Endodermal cell (in vitro differentiated cells): ENCODE measurements at regions not wholly inside any gene's neighbourhood (a gene's known extent, or its start where the extent isn't known, plus 50 kb on each side); places are given as distances from the start of the nearest gene placed in this dataset.

Experiments
- DNase-seq: peaks from one replicate; pipeline ENCODE4 v3.0.0-alpha.2; 2017
- H3K27ac ChIP-seq: 2 replicates; pipeline ENCODE4 v1.5.1; 2013; ENCODE audit warnings: mild to moderate bottlenecking, low read depth, low read length, moderate library complexity
- H3K27me3 ChIP-seq: 2 replicates; pipeline ENCODE4 v1.6.1; 2013; ENCODE audit warnings: mild to moderate bottlenecking, low read length, moderate library complexity; ENCODE audit not compliant: insufficient read depth, control insufficient read depth, poor library complexity, severe bottlenecking
- H3K36me3 ChIP-seq: 2 replicates; pipeline ENCODE4 v1.7.0; 2013; ENCODE audit warnings: mild to moderate bottlenecking, low read length, moderate library complexity; ENCODE audit not compliant: control insufficient read depth, insufficient read depth
- H3K4me1 ChIP-seq: one replicate; pipeline ENCODE4 v1.7.0; 2013; ENCODE audit warnings: low read length; ENCODE audit not compliant: control insufficient read depth, insufficient read depth
- H3K4me3 ChIP-seq: 2 replicates; pipeline ENCODE4 v1.5.1; 2013; ENCODE audit warnings: mild to moderate bottlenecking, low read length, moderate library complexity
- H3K9ac ChIP-seq: 2 replicates; pipeline ENCODE4 v1.6.1; 2013; ENCODE audit warnings: mild to moderate bottlenecking, low read length, moderate library complexity; ENCODE audit not compliant: poor library complexity, severe bottlenecking; ENCODE audit errors: extremely low read depth
- H3K9me3 ChIP-seq: 2 replicates; pipeline ENCODE4 v1.6.1; 2013; ENCODE audit warnings: mild to moderate bottlenecking, low read length, moderate library complexity; ENCODE audit not compliant: control insufficient read depth
- H3K27ac Mint-ChIP-seq: 2 replicates; pipeline ENCODE4 v1.8.0; 2020; ENCODE audit warnings: mixed read lengths
- H3K27me3 Mint-ChIP-seq: 2 replicates; pipeline ENCODE4 v1.8.0; 2021; ENCODE audit warnings: mild to moderate bottlenecking, mixed read lengths; ENCODE audit not compliant: insufficient read depth
- H3K36me3 Mint-ChIP-seq: 2 replicates; pipeline ENCODE4 v1.8.0; 2020; ENCODE audit warnings: low read depth, mixed read lengths
- H3K4me1 Mint-ChIP-seq: 2 replicates; pipeline ENCODE4 v1.8.0; 2020; ENCODE audit warnings: mixed read lengths
- H3K4me3 Mint-ChIP-seq: 2 replicates; pipeline ENCODE4 v1.8.0; 2020; ENCODE audit warnings: mild to moderate bottlenecking, moderate library complexity, mixed read lengths
- H3K9me3 Mint-ChIP-seq: 2 replicates; pipeline ENCODE4 v1.8.0; 2020; ENCODE audit warnings: mild to moderate bottlenecking, mixed read lengths
- WGBS, 2 experiments: methylation state at CpG; one replicate each; pipeline versions ENCODE4 v1.1.5 to v1.1.7; 2013; ENCODE audit warnings: missing lambda C conversion rate in 2 of 2, mixed read lengths in 1 of 2; ENCODE audit not compliant: insufficient coverage in 1 of 2, insufficient read length in 1 of 2; 5-methylcytosine and 5-hydroxymethylcytosine counted together
- TF ChIP-seq, protein P1 (sequence below): fragments of 200-600 bp; sonication (generic); conservative IDR thresholded peaks from 2 replicates; pipeline ENCODE4 v1.5.0; 2021; ENCODE audit warnings: antibody characterized with exemption, mild to moderate bottlenecking

GRCh38 chr6:106855117-106855516, 119.4 kb downstream of the CD24 start:
- no peaks in the 10 kb centered on the region for H3K36me3 Mint-ChIP-seq
- H3K9me3 Mint-ChIP-seq, result peaks cover 32% of the 10 kb centered on the region
- no peaks in the 10 kb centered on the region for H3K36me3 ChIP-seq
- H3K4me1 Mint-ChIP-seq, result no peaks in the 10 kb centered on the region
- H3K4me1 ChIP-seq, result no peaks in the 10 kb centered on the region
- H3K27me3 ChIP-seq, result no peaks in the 10 kb centered on the region
- H3K4me3 ChIP-seq, result no peak overlapping the region
- no peak overlapping the region for H3K4me3 Mint-ChIP-seq
- H3K27ac ChIP-seq, result no peak overlapping the region
- 88% methylated on average over 4 of the region's 4 CpGs; no CpG with 5 or more reads in 1 of the 2 experiments for WGBS, 2 experiments
- no peak for DNase-seq
- TF ChIP-seq, protein P1, sequence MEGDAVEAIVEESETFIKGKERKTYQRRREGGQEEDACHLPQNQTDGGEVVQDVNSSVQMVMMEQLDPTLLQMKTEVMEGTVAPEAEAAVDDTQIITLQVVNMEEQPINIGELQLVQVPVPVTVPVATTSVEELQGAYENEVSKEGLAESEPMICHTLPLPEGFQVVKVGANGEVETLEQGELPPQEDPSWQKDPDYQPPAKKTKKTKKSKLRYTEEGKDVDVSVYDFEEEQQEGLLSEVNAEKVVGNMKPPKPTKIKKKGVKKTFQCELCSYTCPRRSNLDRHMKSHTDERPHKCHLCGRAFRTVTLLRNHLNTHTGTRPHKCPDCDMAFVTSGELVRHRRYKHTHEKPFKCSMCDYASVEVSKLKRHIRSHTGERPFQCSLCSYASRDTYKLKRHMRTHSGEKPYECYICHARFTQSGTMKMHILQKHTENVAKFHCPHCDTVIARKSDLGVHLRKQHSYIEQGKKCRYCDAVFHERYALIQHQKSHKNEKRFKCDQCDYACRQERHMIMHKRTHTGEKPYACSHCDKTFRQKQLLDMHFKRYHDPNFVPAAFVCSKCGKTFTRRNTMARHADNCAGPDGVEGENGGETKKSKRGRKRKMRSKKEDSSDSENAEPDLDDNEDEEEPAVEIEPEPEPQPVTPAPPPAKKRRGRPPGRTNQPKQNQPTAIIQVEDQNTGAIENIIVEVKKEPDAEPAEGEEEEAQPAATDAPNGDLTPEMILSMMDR, result no peak
- no peak overlapping the region for H3K27ac Mint-ChIP-seq
- no peak overlapping the region for H3K9ac ChIP-seq
- H3K27me3 Mint-ChIP-seq, result no peaks in the 10 kb centered on the region
- peaks cover 15% of the 10 kb centered on the region for H3K9me3 ChIP-seq

DNA sequence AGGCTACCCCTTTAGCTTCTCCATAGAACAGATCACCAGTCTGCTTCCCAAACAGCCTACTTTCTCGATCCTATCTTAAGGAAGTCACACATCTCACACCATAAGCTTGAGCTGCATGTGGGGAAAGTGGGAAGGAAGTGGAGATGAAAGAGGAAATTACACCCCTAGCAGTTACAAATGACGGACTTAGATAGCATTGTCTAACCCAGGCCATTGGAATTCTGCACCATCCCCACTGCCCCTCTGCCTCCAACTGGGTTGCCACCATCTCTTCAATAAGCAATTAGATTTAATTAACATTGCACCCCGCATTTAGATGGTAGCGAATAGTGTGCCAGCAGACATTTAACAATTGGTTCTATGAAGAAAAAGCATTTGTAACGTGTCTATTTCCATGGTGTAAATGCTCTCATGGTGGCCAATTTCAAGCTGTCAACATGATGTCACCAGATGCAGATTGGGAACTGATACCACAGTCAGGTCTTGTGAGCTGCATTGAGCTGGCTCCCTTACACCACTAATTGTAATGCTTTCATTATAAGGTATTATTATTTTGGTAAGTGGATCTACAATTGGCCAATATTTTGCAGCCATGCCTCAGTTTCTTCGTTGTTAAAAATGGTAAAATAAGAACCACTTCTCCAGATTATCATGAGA, 124.7 kb downstream of the CD24 start:
- Mint-ChIP-seq H3K9me3 (peaks cover 18% of the 10 kb centered on the region), H3K4me1 (peaks cover 5% of the 10 kb centered on the region), H3K4me3 (no peak overlapping the region), H3K27ac (no peak overlapping the region), H3K27me3 (peaks cover 4% of the 10 kb centered on the region), H3K36me3 (no peaks in the 10 kb centered on the region)
- Histone ChIP-seq H3K9ac (no peak overlapping the region), H3K4me1 (no peaks in the 10 kb centered on the region), H3K9me3 (peaks cover 15% of the 10 kb centered on the region), H3K4me3 (no peak overlapping the region), H3K36me3 (no peaks in the 10 kb centered on the region), H3K27me3 (no peaks in the 10 kb centered on the region), H3K27ac (no peak overlapping the region)
- TF ChIP-seq, protein P1, result no peak
- DNase-seq, result no peak
- WGBS, 2 experiments, result 80 to 89% methylated on average over 3 to 6 of the region's 6 CpGs

DNA sequence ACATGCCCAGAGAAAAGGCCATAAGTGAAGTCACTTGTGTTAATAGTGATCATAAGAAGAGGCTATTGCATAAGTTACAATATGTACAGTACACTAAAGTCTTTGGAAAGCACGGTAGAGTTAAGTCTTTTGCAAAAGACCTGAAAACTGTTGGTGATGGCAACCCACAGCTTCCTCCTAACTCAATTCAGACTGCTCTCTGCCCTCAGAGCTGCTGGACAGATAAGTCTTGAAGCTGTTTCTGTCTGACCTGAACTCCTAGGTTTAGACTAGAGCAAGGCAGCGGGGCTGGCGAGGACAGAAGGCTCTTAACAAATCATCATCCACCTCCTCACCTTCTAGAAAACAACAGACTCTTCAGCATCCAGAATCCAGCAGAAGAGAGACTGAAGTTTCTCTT, 125.4 kb downstream of the CD24 start:
- H3K27ac Mint-ChIP-seq, result no peak overlapping the region
- no peaks in the 10 kb centered on the region for H3K27me3 ChIP-seq
- no peak overlapping the region for H3K9ac ChIP-seq
- H3K4me3 Mint-ChIP-seq, result no peak overlapping the region
- TF ChIP-seq, protein P1, result no peak
- no peaks in the 10 kb centered on the region for H3K36me3 Mint-ChIP-seq
- H3K4me1 Mint-ChIP-seq, result peaks cover 5% of the 10 kb centered on the region
- H3K9me3 Mint-ChIP-seq, result peaks cover 18% of the 10 kb centered on the region
- H3K27ac ChIP-seq, result no peak overlapping the region
- H3K36me3 ChIP-seq, result no peaks in the 10 kb centered on the region
- peaks cover 4% of the 10 kb centered on the region for H3K27me3 Mint-ChIP-seq
- H3K9me3 ChIP-seq, result peaks cover 15% of the 10 kb centered on the region
- DNase-seq, result no peak
- H3K4me1 ChIP-seq, result no peaks in the 10 kb centered on the region
- no peak overlapping the region for H3K4me3 ChIP-seq
- 96 to 100% methylated on average over 1 to 3 of the region's 3 CpGs for WGBS, 2 experiments
